Brain microvascular endothelial cell (primary cell): ENCODE measurements at regions not wholly inside any gene's neighbourhood (a gene's known extent, or its start where the extent isn't known, plus 50 kb on each side); places are given as distances from the start of the nearest gene placed in this dataset.
A peak's percentile ranks its signal among the peaks of the same experiment; 100 is the strongest.

ENCODE experiments used
- DNase-seq: peaks from one replicate; pipeline ENCODE4 v3.0.0-alpha.2; 2020
- H3K27ac ChIP-seq: fragments of 250-450 bp; sonication (Bioruptor Pico); 2 replicates; pipeline ENCODE4 v1.5.1; 2020; ENCODE audit warnings: mild to moderate bottlenecking, moderate library complexity
- H3K27me3 ChIP-seq: fragments of 250-450 bp; sonication (Bioruptor Pico); replicated peaks from 2 replicates; pipeline ENCODE4 v1.5.1; 2020; ENCODE audit warnings: mild to moderate bottlenecking
- H3K36me3 ChIP-seq: fragments of 250-450 bp; sonication (Bioruptor Pico); replicated peaks from 2 replicates; pipeline ENCODE4 v1.5.1; 2020; ENCODE audit warnings: mild to moderate bottlenecking
- H3K4me3 ChIP-seq: 2 replicates; pipeline ENCODE4 v1.5.1; 2011; ENCODE audit warnings: low read depth, mild to moderate bottlenecking, control low read depth, low read length, moderate library complexity
- CTCF ChIP-seq: IDR thresholded peaks from 2 replicates; pipeline ENCODE4 v1.5.1; 2011; ENCODE audit warnings: low read depth, mild to moderate bottlenecking, moderate library complexity, low read length, control low read depth, inconsistent platforms; ENCODE audit errors: missing control alignments
- in situ Hi-C: cut with HindIII; loops from 2 replicates; pipeline ENCODE4 v1.10.0; 2017; ENCODE audit warnings: low sequenced_read_pairs, low pct_ligation_motif_present

- Histone ChIP-seq H3K27ac (no peak overlapping the region), H3K4me3 (no peak overlapping the region), H3K27me3 (no peaks in the 10 kb centered on the region), H3K36me3 (no peaks in the 10 kb centered on the region)
- no peak for DNase-seq
- TF ChIP-seq CTCF = no peak
- in situ Hi-C loops = no loop called here
Observed at GRCh38 chr15:38171973-38172372, 80.7 kb upstream of the SPRED1 start.

GRCh38 chr15:38174691-38175090 lies 77.9 kb upstream of the SPRED1 start:
- in situ Hi-C loops = no loop called here

GRCh38 chr15:38176155-38176554 lies 76.5 kb upstream of the SPRED1 start:
- H3K36me3 ChIP-seq = no peaks in the 10 kb centered on the region
- DNase-seq = peak; percentile 75
- in situ Hi-C loops = no loop called here
- H3K4me3 ChIP-seq = no peak overlapping the region
- no peaks in the 10 kb centered on the region for H3K27me3 ChIP-seq
- no peak overlapping the region for H3K27ac ChIP-seq
- TF ChIP-seq CTCF = no peak

More at GRCh38 chr15:38174691-38175090, 77.9 kb upstream of the SPRED1 start:
- H3K27me3 ChIP-seq = no peaks in the 10 kb centered on the region
- no peaks in the 10 kb centered on the region for H3K36me3 ChIP-seq
- no peak for DNase-seq
- no peak for TF ChIP-seq CTCF
- H3K27ac ChIP-seq = no peak overlapping the region
- H3K4me3 ChIP-seq = no peak overlapping the region

- no peak for TF ChIP-seq CTCF
- H3K36me3 ChIP-seq = no peaks in the 10 kb centered on the region
- no peaks in the 10 kb centered on the region for H3K27me3 ChIP-seq
- H3K27ac ChIP-seq = no peak overlapping the region
- DNase-seq = no peak
- H3K4me3 ChIP-seq = no peak overlapping the region
- in situ Hi-C loops = no loop called here
Observed at GRCh38 chr15:38176691-38177090, 75.9 kb upstream of the SPRED1 start.

- Histone ChIP-seq H3K27ac (no peak overlapping the region), H3K4me3 (no peak overlapping the region), H3K36me3 (no peaks in the 10 kb centered on the region), H3K27me3 (no peaks in the 10 kb centered on the region)
- no peak for DNase-seq
- no peak for TF ChIP-seq CTCF
- in situ Hi-C loops = no loop called here
Observed at GRCh38 chr15:38182900-38183299, 69.7 kb upstream of the SPRED1 start.

GRCh38 chr15:38186507-38186906 lies 66.1 kb upstream of the SPRED1 start:
- Histone ChIP-seq H3K27me3 (no peaks in the 10 kb centered on the region), H3K27ac (no peak overlapping the region), H3K4me3 (no peak overlapping the region), H3K36me3 (no peaks in the 10 kb centered on the region)
- no peak for DNase-seq
- in situ Hi-C loops = no loop called here
- TF ChIP-seq CTCF = no peak
